Tibial nerve (tissue), 4 donors: ENCODE measurements at regions not wholly inside any gene's neighbourhood (a gene's known extent, or its start where the extent isn't known, plus 50 kb on each side); places are given as distances from the start of the nearest gene placed in this dataset.

Experiments used
- DNase-seq, 2 donors: peaks; one replicate each; pipeline ENCODE4 v3.0.0-alpha.2; 2019; ENCODE audit warnings: low spot score in 2 of 2
- H3K27ac ChIP-seq, 4 donors: fragments of 200-600 bp; sonication (generic) in 3 of 4; one replicate each; pipeline ENCODE4 v1.5.1; 2017 to 2019; ENCODE audit warnings: mild to moderate bottlenecking in 1 of 4
- H3K27me3 ChIP-seq, 2 donors: fragments of 200-600 bp; sonication (generic) in 1 of 2; one replicate each; pipeline versions ENCODE4 v1.5.1 to v1.6.0; 2017 to 2019
- H3K36me3 ChIP-seq, 3 donors: fragments of 200-600 bp; sonication (generic); one replicate each; pipeline ENCODE4 v1.5.1; 2018 to 2019
- H3K4me1 ChIP-seq, 4 donors: fragments of 200-600 bp; sonication (generic) in 3 of 4; one replicate each; pipeline ENCODE4 v1.5.1; 2017 to 2019
- H3K4me3 ChIP-seq, 4 donors: fragments of 200-600 bp; sonication (generic) in 3 of 4; one replicate each; pipeline ENCODE4 v1.5.1; 2017 to 2019; ENCODE audit warnings: mild to moderate bottlenecking in 1 of 4, moderate library complexity in 1 of 4
- H3K9me3 ChIP-seq, 4 donors: fragments of 200-600 bp; sonication (generic) in 3 of 4; one replicate each; pipeline ENCODE4 v1.5.1; 2017 to 2019
- EP300 ChIP-seq, 2 donors: sonication (generic); formaldehyde crosslinking; IDR thresholded peaks; one replicate each; pipeline ENCODE4 v1.6.1; 2017; ENCODE audit warnings: antibody characterized with exemption in 2 of 2, mild to moderate bottlenecking in 1 of 2
- POLR2A ChIP-seq, 2 donors: fragments of 450-650 bp; IDR thresholded peaks; one replicate each; pipeline ENCODE4 v1.6.1; 2017; ENCODE audit warnings: antibody characterized with exemption in 2 of 2, mild to moderate bottlenecking in 2 of 2, moderate library complexity in 2 of 2
- WGBS, 2 donors: methylation state at CpG; one replicate each; pipeline ENCODE4 v1.1.5; 2018; 5-methylcytosine and 5-hydroxymethylcytosine counted together
- TF ChIP-seq, protein P1 (sequence below), 5 experiments: fragments of 200-600 bp in 3 of 5; fragments of 450-650 bp in 2 of 5; sonication (generic) in 3 of 5; IDR thresholded peaks; one replicate each; pipeline ENCODE4 v1.5.1; 2016 to 2019; ENCODE audit warnings: antibody characterized with exemption in 5 of 5, mild to moderate bottlenecking in 3 of 5, moderate library complexity in 2 of 5

DNA sequence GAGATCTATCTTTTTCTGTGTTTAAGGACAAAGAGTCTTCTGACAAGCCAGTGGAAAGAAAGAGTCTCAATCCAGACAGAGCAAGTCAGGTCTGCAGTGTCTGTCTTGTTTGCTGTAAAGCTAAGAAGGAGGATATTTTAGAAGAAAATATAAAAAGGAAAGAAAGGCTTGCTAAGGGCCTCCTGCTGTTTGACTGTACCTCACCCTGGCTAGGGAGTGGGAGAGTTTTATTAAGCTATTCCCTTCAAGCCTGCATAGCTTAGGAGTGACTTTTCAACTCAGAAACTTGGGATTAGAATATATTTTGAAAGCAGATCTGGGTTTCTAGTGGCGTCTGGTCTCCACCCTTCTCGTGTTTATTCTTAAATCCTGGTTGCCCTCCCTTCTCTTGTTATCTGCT, 460.0 kb downstream of the COG6 start:
- WGBS, 2 donors, result 72 to 84% methylated on average over 2 of the region's 2 CpGs
- TF ChIP-seq POLR2A (IDR thresholded peaks at IDR 0.05) (no peak), EP300 (IDR thresholded peaks at IDR 0.05) (no peak)
- TF ChIP-seq, protein P1, sequence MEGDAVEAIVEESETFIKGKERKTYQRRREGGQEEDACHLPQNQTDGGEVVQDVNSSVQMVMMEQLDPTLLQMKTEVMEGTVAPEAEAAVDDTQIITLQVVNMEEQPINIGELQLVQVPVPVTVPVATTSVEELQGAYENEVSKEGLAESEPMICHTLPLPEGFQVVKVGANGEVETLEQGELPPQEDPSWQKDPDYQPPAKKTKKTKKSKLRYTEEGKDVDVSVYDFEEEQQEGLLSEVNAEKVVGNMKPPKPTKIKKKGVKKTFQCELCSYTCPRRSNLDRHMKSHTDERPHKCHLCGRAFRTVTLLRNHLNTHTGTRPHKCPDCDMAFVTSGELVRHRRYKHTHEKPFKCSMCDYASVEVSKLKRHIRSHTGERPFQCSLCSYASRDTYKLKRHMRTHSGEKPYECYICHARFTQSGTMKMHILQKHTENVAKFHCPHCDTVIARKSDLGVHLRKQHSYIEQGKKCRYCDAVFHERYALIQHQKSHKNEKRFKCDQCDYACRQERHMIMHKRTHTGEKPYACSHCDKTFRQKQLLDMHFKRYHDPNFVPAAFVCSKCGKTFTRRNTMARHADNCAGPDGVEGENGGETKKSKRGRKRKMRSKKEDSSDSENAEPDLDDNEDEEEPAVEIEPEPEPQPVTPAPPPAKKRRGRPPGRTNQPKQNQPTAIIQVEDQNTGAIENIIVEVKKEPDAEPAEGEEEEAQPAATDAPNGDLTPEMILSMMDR (IDR thresholded peaks at IDR 0.05), result no peak
- DNase-seq, result no peak
- peaks cover 0 to 31% (median 11%) of the 10 kb centered on the region in 4 donors for H3K4me1 ChIP-seq
- H3K4me3 ChIP-seq, result no peak overlapping the region
- H3K9me3 ChIP-seq, result peaks cover 0 to 9% (median 0%) of the 10 kb centered on the region in 4 donors
- peak overlapping the region in 2 of 4 donors; percentile 68 to 74 for H3K27ac ChIP-seq
- H3K27me3 ChIP-seq, result no peaks in the 10 kb centered on the region
- no peaks in the 10 kb centered on the region for H3K36me3 ChIP-seq

- 38 to 39% methylated on average over 6 of the region's 6 CpGs for WGBS, 2 donors
- Histone ChIP-seq H3K4me3 (no peak overlapping the region), H3K27me3 (no peaks in the 10 kb centered on the region), H3K27ac (peak overlapping the region in 2 of 4 donors; percentile 68 to 74), H3K9me3 (peaks cover 0 to 9% (median 0%) of the 10 kb centered on the region in 4 donors), H3K36me3 (no peaks in the 10 kb centered on the region), H3K4me1 (peaks cover 0 to 37% (median 13%) of the 10 kb centered on the region in 4 donors)
- TF ChIP-seq EP300 (IDR thresholded peaks at IDR 0.05), result peak in 1 of 2 donors; percentile 69
- TF ChIP-seq, protein P1 (IDR thresholded peaks at IDR 0.05), result no peak
- DNase-seq, result peak in 1 of 2 donors; percentile 34
Observed at GRCh38 chr13:40116008-40116407, 460.5 kb downstream of the COG6 start.

DNA sequence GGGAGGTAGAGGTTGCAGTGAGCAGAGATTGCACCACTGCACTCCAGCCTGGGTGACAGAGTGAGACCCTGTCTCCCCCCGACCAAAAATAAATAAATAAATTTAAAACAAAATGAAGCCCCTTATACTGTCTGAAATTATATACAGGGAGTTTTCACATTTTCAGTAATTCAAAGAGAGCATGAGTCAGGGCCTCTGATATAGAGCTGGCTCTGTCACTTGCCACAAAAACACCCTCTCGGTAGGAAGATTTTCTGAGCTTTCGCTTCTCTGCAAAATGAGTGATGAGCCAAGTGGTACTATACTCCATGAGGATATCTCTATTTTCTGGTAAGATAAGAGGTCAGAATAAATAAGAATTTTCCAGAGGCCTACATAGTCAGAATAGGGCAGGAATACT, 462.9 kb downstream of the COG6 start:
- WGBS, 2 donors, result 69 to 80% methylated on average over 3 of the region's 3 CpGs
- DNase-seq, result no peak
- Histone ChIP-seq H3K27ac (peak overlapping the region in 2 of 4 donors; percentile 77 to 85), H3K36me3 (no peaks in the 10 kb centered on the region), H3K9me3 (peaks cover 0 to 9% (median 0%) of the 10 kb centered on the region in 4 donors), H3K27me3 (no peaks in the 10 kb centered on the region), H3K4me1 (peaks cover 0 to 51% (median 15%) of the 10 kb centered on the region in 4 donors), H3K4me3 (no peak overlapping the region)
- TF ChIP-seq, protein P1 (IDR thresholded peaks at IDR 0.05), result no peak

GRCh38 chr13:40119852-40120251, 464.4 kb downstream of the COG6 start:
- WGBS, 2 donors, result 54 to 77% methylated on average over 1 of the region's 1 CpG
- TF ChIP-seq, protein P1 (IDR thresholded peaks at IDR 0.05), result no peak
- no peak for TF ChIP-seq EP300 (IDR thresholded peaks at IDR 0.05)
- TF ChIP-seq POLR2A (IDR thresholded peaks at IDR 0.05), result no peak
- H3K4me3 ChIP-seq, result no peak overlapping the region

GRCh38 chr13:40120288-40120687, 464.8 kb downstream of the COG6 start:
- Histone ChIP-seq H3K36me3 (no peaks in the 10 kb centered on the region), H3K9me3 (peaks cover 0 to 9% (median 0%) of the 10 kb centered on the region in 4 donors), H3K27me3 (no peaks in the 10 kb centered on the region), H3K4me1 (peaks cover 0 to 33% (median 10%) of the 10 kb centered on the region in 4 donors), H3K4me3 (no peak overlapping the region), H3K27ac (peak overlapping the region in 3 of 4 donors; percentile 24 to 85 (median 77))
- TF ChIP-seq EP300 (IDR thresholded peaks at IDR 0.05), result peak in 1 of 2 donors; percentile 65
- TF ChIP-seq, protein P1 (IDR thresholded peaks at IDR 0.05), result no peak
- WGBS, 2 donors, result 36 to 41% methylated on average over 1 of the region's 1 CpG
- no peak for DNase-seq

More at GRCh38 chr13:40119852-40120251, 464.4 kb downstream of the COG6 start:
- peak overlapping the region in 2 of 4 donors; percentile 77 to 85 for H3K27ac ChIP-seq
- H3K27me3 ChIP-seq, result no peaks in the 10 kb centered on the region
- peaks cover 0 to 37% (median 13%) of the 10 kb centered on the region in 4 donors for H3K4me1 ChIP-seq
- no peak for DNase-seq
- H3K36me3 ChIP-seq, result no peaks in the 10 kb centered on the region
- peaks cover 0 to 9% (median 0%) of the 10 kb centered on the region in 4 donors for H3K9me3 ChIP-seq
